ENCODE measurements at regions not wholly inside any gene's neighbourhood (a gene's known extent, or its start where the extent isn't known, plus 50 kb on each side); places are given as distances from the start of the nearest gene placed in this dataset.

DNA sequence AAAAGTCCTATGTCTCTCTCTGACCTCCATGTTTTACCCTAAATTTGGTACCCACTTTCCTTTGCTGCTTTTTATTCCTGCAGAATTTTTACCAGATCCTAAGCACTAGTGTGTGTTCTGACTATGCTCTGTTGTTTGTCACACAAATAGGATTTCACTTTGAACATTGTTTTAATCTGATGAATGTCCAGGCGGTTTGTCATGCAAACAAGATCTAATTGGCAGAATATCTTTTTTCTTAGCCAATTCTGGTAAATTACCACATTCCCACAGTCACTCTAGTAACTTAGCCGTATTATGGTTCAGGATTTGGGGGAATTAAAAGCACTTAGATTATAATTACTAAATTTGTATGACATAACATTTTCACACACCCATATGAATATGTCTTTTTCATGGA, 557.2 kb upstream of the BOD1L1 start:
- H3K27me3 ChIP-seq (replicated peaks in 1 of 7), result no peaks in the 10 kb centered on the region
- H3K27ac ChIP-seq, result no peak overlapping the region
- no peaks in the 10 kb centered on the region for H3K36me3 ChIP-seq
- H3K4me3 ChIP-seq, result no peak overlapping the region
- 78 to 90% (median 84%) methylated on average over 2 of the region's 2 CpGs for WGBS, 5 donors
- no peak for DNase-seq
- no peaks in the 10 kb centered on the region for H3K9me3 ChIP-seq
- peaks cover 0 to 34% (median 17%) of the 10 kb centered on the region in 6 donors for H3K4me1 ChIP-seq
- TF ChIP-seq POLR2AphosphoS5 (IDR thresholded peaks at IDR 0.05), result no peak
- TF ChIP-seq, protein P1, sequence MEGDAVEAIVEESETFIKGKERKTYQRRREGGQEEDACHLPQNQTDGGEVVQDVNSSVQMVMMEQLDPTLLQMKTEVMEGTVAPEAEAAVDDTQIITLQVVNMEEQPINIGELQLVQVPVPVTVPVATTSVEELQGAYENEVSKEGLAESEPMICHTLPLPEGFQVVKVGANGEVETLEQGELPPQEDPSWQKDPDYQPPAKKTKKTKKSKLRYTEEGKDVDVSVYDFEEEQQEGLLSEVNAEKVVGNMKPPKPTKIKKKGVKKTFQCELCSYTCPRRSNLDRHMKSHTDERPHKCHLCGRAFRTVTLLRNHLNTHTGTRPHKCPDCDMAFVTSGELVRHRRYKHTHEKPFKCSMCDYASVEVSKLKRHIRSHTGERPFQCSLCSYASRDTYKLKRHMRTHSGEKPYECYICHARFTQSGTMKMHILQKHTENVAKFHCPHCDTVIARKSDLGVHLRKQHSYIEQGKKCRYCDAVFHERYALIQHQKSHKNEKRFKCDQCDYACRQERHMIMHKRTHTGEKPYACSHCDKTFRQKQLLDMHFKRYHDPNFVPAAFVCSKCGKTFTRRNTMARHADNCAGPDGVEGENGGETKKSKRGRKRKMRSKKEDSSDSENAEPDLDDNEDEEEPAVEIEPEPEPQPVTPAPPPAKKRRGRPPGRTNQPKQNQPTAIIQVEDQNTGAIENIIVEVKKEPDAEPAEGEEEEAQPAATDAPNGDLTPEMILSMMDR (IDR thresholded peaks at IDR 0.05 in 8 of 11, conservative IDR thresholded peaks at IDR 0.05 in 3 of 11), result no peak
- TF ChIP-seq POLR2A (IDR thresholded peaks at IDR 0.05), result no peak
- intact Hi-C loops (cut with DNase I; ENCODE audit: low total_unique reads), result no loop called here

DNA sequence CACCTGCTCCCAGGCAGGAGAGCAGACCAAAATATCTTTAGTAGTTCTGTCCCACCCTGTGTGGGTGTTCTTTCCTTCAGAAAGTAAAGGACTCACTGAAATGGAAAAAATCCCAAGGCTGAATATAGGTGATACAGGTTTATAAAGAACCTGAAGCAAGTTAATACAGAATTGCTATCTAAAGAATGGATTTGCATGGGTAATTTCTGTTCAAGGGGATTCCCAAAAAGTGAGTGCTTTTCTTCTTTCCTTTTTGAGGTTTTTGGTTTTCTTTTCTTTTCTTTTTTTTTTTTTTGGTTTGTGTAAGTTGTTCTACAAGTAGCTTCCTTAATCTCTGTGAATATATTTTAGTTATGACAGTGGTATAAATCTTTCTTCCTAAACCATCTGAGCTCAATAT, 560.7 kb upstream of the BOD1L1 start:
- intact Hi-C loops (cut with DNase I; ENCODE audit: low total_unique reads), result no loop called here
- no peak overlapping the region for H3K4me3 ChIP-seq
- H3K9me3 ChIP-seq, result no peaks in the 10 kb centered on the region
- H3K36me3 ChIP-seq, result no peaks in the 10 kb centered on the region
- no peak overlapping the region for H3K27ac ChIP-seq
- TF ChIP-seq, protein P1 (IDR thresholded peaks at IDR 0.05 in 8 of 11, conservative IDR thresholded peaks at IDR 0.05 in 3 of 11), result no peak
- TF ChIP-seq POLR2A (IDR thresholded peaks at IDR 0.05) (no peak), POLR2AphosphoS5 (IDR thresholded peaks at IDR 0.05) (no peak)
- no peak for DNase-seq
- no peaks in the 10 kb centered on the region for H3K27me3 ChIP-seq (replicated peaks in 1 of 7)
- H3K4me1 ChIP-seq, result peaks cover 0 to 11% (median 4%) of the 10 kb centered on the region in 6 donors

- WGBS, 5 donors, result 73 to 91% (median 86%) methylated on average over 1 of the region's 1 CpG
- intact Hi-C loops (cut with DNase I; ENCODE audit: low total_unique reads), result no loop called here
- Histone ChIP-seq H3K27me3 (replicated peaks in 1 of 7) (no peaks in the 10 kb centered on the region), H3K36me3 (no peaks in the 10 kb centered on the region), H3K4me1 (no peaks in the 10 kb centered on the region), H3K9me3 (no peaks in the 10 kb centered on the region), H3K4me3 (no peak overlapping the region), H3K27ac (no peak overlapping the region)
- DNase-seq, result no peak
- TF ChIP-seq POLR2AphosphoS5 (IDR thresholded peaks at IDR 0.05), result no peak
- TF ChIP-seq POLR2A (IDR thresholded peaks at IDR 0.05), result no peak
- TF ChIP-seq, protein P1 (IDR thresholded peaks at IDR 0.05 in 8 of 11, conservative IDR thresholded peaks at IDR 0.05 in 3 of 11), result no peak
Observed at GRCh38 chr4:14193601-14194000, 566.1 kb upstream of the BOD1L1 start.

GRCh38 chr4:14196131-14196530, 568.6 kb upstream of the BOD1L1 start:
- Histone ChIP-seq H3K27ac (no peak overlapping the region), H3K27me3 (replicated peaks in 1 of 7) (no peaks in the 10 kb centered on the region), H3K4me3 (no peak overlapping the region), H3K4me1 (no peaks in the 10 kb centered on the region), H3K9me3 (no peaks in the 10 kb centered on the region), H3K36me3 (no peaks in the 10 kb centered on the region)
- TF ChIP-seq POLR2AphosphoS5 (IDR thresholded peaks at IDR 0.05) (no peak), POLR2A (IDR thresholded peaks at IDR 0.05) (no peak)
- TF ChIP-seq, protein P1 (IDR thresholded peaks at IDR 0.05 in 8 of 11, conservative IDR thresholded peaks at IDR 0.05 in 3 of 11), result no peak
- intact Hi-C loops (cut with DNase I; ENCODE audit: low total_unique reads), result no loop called here
- 13 to 22% (median 18%) methylated on average over 7 of the region's 7 CpGs for WGBS, 5 donors
- DNase-seq, result no peak

Measured in spleen (tissue), 11 donors.